ENCODE measurements at regions not wholly inside any gene's neighbourhood (a gene's known extent, or its start where the extent isn't known, plus 50 kb on each side); places are given as distances from the start of the nearest gene placed in this dataset.
"Not testable (repeated sequence)": the region's sequence is repeated elsewhere in the genome, so short reads cannot be mapped to it uniquely, and the experiment has no call there.

- no peak for DNase-seq
Observed at GRCh38 chr4:93888308-93888707, 59.8 kb downstream of the ATOH1 start.

GRCh38 chr4:93888768-93889167 lies 60.2 kb downstream of the ATOH1 start:
- DNase-seq, result no peak

- no peak for DNase-seq
Observed at GRCh38 chr4:93891244-93891643, 62.7 kb downstream of the ATOH1 start.

GRCh38 chr4:93894995-93895394 lies 66.4 kb downstream of the ATOH1 start:
- no peak for DNase-seq

- DNase-seq, result no peak
Observed at GRCh38 chr4:93896516-93896915, 68.0 kb downstream of the ATOH1 start.

GRCh38 chr4:93897559-93897958 lies 69.0 kb downstream of the ATOH1 start:
- no peak for DNase-seq

- DNase-seq, result no peak
Observed at GRCh38 chr4:93908778-93909177, 80.2 kb downstream of the ATOH1 start.

- DNase-seq, result no peak
Observed at GRCh38 chr4:93911671-93912070, 83.1 kb downstream of the ATOH1 start.

GRCh38 chr4:93912146-93912545 lies 83.6 kb downstream of the ATOH1 start:
- no peak for DNase-seq

- no peak for DNase-seq
Observed at GRCh38 chr4:93918856-93919255, 90.3 kb downstream of the ATOH1 start.

GRCh38 chr4:93923570-93923969 lies 95.0 kb downstream of the ATOH1 start:
- not testable (repeated sequence) for DNase-seq

- DNase-seq, result no peak
Observed at GRCh38 chr4:93947286-93947685, 118.7 kb downstream of the ATOH1 start.

- not testable (repeated sequence) for DNase-seq
Observed at GRCh38 chr4:93950239-93950638, 121.7 kb downstream of the ATOH1 start.

GRCh38 chr4:93957186-93957585 lies 128.6 kb downstream of the ATOH1 start:
- no peak for DNase-seq

- DNase-seq, result no peak
Observed at GRCh38 chr4:93960450-93960849, 131.9 kb downstream of the ATOH1 start.

GRCh38 chr4:93960916-93961315 lies 132.4 kb downstream of the ATOH1 start:
- DNase-seq, result no peak

- no peak for DNase-seq
Observed at GRCh38 chr4:93981594-93981993, 153.0 kb downstream of the ATOH1 start.

- DNase-seq, result no peak
Observed at GRCh38 chr4:93982255-93982654, 153.7 kb downstream of the ATOH1 start.

GRCh38 chr4:93983140-93983539 lies 154.6 kb downstream of the ATOH1 start:
- DNase-seq, result no peak

GRCh38 chr4:93994175-93994994 lies 165.8 kb downstream of the ATOH1 start:
- no peak for DNase-seq

- no peak for DNase-seq
Observed at GRCh38 chr4:93996895-93997294, 168.3 kb downstream of the ATOH1 start.

- no peak for DNase-seq
Observed at GRCh38 chr4:94000559-94000958, 172.0 kb downstream of the ATOH1 start.

- no peak for DNase-seq
Observed at GRCh38 chr4:94006932-94007331, 178.4 kb downstream of the ATOH1 start.

- no peak for DNase-seq
Observed at GRCh38 chr4:94011190-94011589, 182.6 kb downstream of the ATOH1 start.

- DNase-seq, result no peak
Observed at GRCh38 chr4:94014484-94015136, 186.1 kb downstream of the ATOH1 start.

Measured in NCI-H1930 (cell line).